Thyroid gland (tissue), 4 donors: ENCODE measurements at regions not wholly inside any gene's neighbourhood (a gene's known extent, or its start where the extent isn't known, plus 50 kb on each side); places are given as distances from the start of the nearest gene placed in this dataset.

Experiments used
- POLR2A ChIP-seq, 2 donors: fragments of 450-650 bp; IDR thresholded peaks; one replicate each; pipeline ENCODE4 v1.6.1; 2017; ENCODE audit warnings: antibody characterized with exemption in 2 of 2, mild to moderate bottlenecking in 2 of 2, moderate library complexity in 1 of 2
- TF ChIP-seq, protein P1 (sequence below), 6 experiments: fragments of 200-600 bp in 3 of 6; fragments of 450-650 bp in 3 of 6; sonication (generic) in 3 of 6; IDR thresholded peaks; one replicate each; pipeline ENCODE4 v1.5.1; 2016 to 2019; ENCODE audit warnings: antibody characterized with exemption in 6 of 6, mild to moderate bottlenecking in 2 of 6, inconsistent platforms in 1 of 6, moderate library complexity in 1 of 6

DNA sequence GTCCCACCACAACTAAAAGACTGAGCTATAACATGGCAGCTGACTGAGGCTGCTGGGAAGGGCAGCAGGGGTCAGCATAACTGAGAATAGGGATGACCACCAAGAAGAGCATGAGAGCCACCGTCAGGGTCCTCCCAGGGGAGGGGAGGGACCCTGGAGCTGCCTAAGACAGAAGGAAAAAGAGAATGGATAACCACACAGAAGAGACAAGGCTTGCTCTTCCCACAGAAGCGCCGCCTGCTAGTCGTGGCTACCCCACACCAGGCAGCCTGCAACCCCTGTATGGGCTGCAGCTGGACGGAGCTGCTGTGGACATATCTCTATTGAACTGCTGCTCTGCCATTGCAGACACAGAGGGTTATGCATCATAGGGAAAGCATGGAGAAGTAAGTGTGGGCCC lies 132.0 kb upstream of the CHD6 start:
- TF ChIP-seq, protein P1, sequence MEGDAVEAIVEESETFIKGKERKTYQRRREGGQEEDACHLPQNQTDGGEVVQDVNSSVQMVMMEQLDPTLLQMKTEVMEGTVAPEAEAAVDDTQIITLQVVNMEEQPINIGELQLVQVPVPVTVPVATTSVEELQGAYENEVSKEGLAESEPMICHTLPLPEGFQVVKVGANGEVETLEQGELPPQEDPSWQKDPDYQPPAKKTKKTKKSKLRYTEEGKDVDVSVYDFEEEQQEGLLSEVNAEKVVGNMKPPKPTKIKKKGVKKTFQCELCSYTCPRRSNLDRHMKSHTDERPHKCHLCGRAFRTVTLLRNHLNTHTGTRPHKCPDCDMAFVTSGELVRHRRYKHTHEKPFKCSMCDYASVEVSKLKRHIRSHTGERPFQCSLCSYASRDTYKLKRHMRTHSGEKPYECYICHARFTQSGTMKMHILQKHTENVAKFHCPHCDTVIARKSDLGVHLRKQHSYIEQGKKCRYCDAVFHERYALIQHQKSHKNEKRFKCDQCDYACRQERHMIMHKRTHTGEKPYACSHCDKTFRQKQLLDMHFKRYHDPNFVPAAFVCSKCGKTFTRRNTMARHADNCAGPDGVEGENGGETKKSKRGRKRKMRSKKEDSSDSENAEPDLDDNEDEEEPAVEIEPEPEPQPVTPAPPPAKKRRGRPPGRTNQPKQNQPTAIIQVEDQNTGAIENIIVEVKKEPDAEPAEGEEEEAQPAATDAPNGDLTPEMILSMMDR (IDR thresholded peaks at IDR 0.05) = no peak
- no peak for TF ChIP-seq POLR2A (IDR thresholded peaks at IDR 0.05)
